ENCODE measurements at regions not wholly inside any gene's neighbourhood (a gene's known extent, or its start where the extent isn't known, plus 50 kb on each side); places are given as distances from the start of the nearest gene placed in this dataset.

- in situ Hi-C loops (cut with HindIII; ENCODE audit: low pct_unique_long_range_greater_than_20kb, low sequenced_read_pairs) (no loop called here), intact Hi-C loops (cut with micrococcal nuclease; ENCODE audit: unreplicated experiment) (no loop called here)
- H3K27me3 ChIP-seq (ENCODE audit: control insufficient read depth, insufficient read depth, low read length): no peaks in the 10 kb centered on the region
- no TSS peak for BruUV-seq (replicated peaks)
- TF ChIP-seq REST (IDR thresholded peaks at IDR 0.05; ENCODE audit: insufficient read depth in 1 of 2, low read depth in 2 of 2, low read length in 1 of 2): no peak
- TF ChIP-seq CTCF (IDR thresholded peaks at IDR 0.05): no peak
- TF ChIP-seq POLR2AphosphoS5 (IDR thresholded peaks at IDR 0.05; ENCODE audit: low read depth, low read length): no peak
- TF ChIP-seq TCF7L2 (IDR thresholded peaks at IDR 0.05; ENCODE audit: low read depth, low read length): no peak
- TF ChIP-seq SIN3A (IDR thresholded peaks at IDR 0.05; ENCODE audit: borderline replicate concordance, insufficient read depth, low read depth, low read length): no peak
- DNase-seq (ENCODE audit: low read depth, low spot score) (no peak), ATAC-seq (no peak)
- H3K9me3 ChIP-seq (ENCODE audit: control insufficient read depth, insufficient read depth, low read depth, low read length): no peaks in the 10 kb centered on the region
- H3K36me3 ChIP-seq (ENCODE audit: control insufficient read depth, insufficient read depth, low read length): no peaks in the 10 kb centered on the region
- ChIA-PET POLR2A (no interaction called here), CTCF (no interaction called here)
- H3K27ac ChIP-seq (ENCODE audit: low read length): no peak overlapping the region
- no peaks in the 10 kb centered on the region for H3K4me1 ChIP-seq (ENCODE audit: control insufficient read depth, insufficient read depth, low read length)
- H3K4me3 ChIP-seq (ENCODE audit: low read depth in 2 of 2, low read length in 2 of 2): no peak overlapping the region
These were observed 766.2 kb downstream of the FLRT2 start for GRCh38 chr14:86296173-86296572.

GRCh38 chr14:86288336-86288735 is 758.4 kb downstream of the FLRT2 start:
- no peaks in the 10 kb centered on the region for H3K4me1 ChIP-seq (ENCODE audit: control insufficient read depth, insufficient read depth, low read length)
- POLR2A ChIA-PET: no interaction called here
- CTCF ChIA-PET: no interaction called here
- intact Hi-C loops (cut with micrococcal nuclease; ENCODE audit: unreplicated experiment): no loop called here
- in situ Hi-C loops (cut with HindIII; ENCODE audit: low pct_unique_long_range_greater_than_20kb, low sequenced_read_pairs): no loop called here
- H3K9me3 ChIP-seq (ENCODE audit: control insufficient read depth, insufficient read depth, low read depth, low read length): no peaks in the 10 kb centered on the region
- H3K27ac ChIP-seq (ENCODE audit: low read length): no peak overlapping the region
- TF ChIP-seq TCF7L2 (IDR thresholded peaks at IDR 0.05; ENCODE audit: low read depth, low read length) (no peak), CTCF (IDR thresholded peaks at IDR 0.05) (no peak), POLR2AphosphoS5 (IDR thresholded peaks at IDR 0.05; ENCODE audit: low read depth, low read length) (no peak), REST (IDR thresholded peaks at IDR 0.05; ENCODE audit: insufficient read depth in 1 of 2, low read depth in 2 of 2, low read length in 1 of 2) (no peak), SIN3A (IDR thresholded peaks at IDR 0.05; ENCODE audit: borderline replicate concordance, insufficient read depth, low read depth, low read length) (no peak)
- no peak for DNase-seq (ENCODE audit: low read depth, low spot score)
- no peaks in the 10 kb centered on the region for H3K36me3 ChIP-seq (ENCODE audit: control insufficient read depth, insufficient read depth, low read length)
- H3K4me3 ChIP-seq (ENCODE audit: low read depth in 2 of 2, low read length in 2 of 2): no peak overlapping the region
- H3K27me3 ChIP-seq (ENCODE audit: control insufficient read depth, insufficient read depth, low read length): no peaks in the 10 kb centered on the region
- ATAC-seq: no peak
- BruUV-seq (replicated peaks): no TSS peak

All from Panc1 (cell line).